ENCODE measurements at regions not wholly inside any gene's neighbourhood (a gene's known extent, or its start where the extent isn't known, plus 50 kb on each side); places are given as distances from the start of the nearest gene placed in this dataset.

DNA sequence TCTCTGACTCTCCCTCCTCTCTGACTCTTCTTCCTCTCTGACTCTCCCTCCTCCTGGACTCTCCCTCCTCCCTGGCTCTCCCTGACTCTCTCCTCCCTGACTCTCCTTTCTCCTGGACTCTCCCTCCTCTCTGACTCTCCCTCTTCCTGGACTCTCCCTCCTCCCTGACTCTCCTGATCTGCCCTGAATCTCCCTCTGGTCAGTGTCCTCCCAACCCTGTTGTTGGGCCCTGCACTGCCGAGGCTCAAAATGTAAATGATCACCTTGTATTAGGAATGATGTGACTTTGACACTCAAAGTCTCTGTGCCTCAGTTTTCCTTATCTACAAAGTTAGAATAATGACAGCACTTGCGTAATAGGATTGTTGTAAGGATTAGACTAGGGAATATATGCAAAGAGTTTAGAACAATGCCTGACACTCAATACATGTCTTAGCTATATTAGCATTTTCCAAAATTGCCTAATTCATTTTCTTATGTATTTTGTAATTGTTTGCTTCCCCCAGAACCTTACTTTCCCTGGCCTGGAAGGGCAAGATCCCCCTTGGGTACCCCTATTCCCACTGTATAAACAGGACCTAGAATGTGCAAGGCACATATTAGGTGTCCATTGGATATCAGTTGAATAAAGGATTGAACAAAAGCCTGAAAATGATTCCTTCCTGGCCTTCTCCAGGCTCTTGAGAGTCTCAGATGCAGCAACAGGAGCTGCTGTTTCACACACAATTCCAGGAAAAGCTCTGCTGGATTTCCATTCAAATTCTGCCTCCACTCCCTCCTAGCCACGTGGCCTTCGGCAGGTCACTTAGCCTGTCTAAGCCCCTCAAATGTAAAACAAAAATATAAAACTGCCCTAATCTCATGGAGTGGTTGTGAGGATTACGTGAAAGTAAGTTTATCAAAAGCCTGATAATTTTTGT, 170.1 kb downstream of the INHBB start:
- no peak overlapping the region for H3K27ac Mint-ChIP-seq
- no peak overlapping the region for H3K4me3 Mint-ChIP-seq
- DNase-seq, result no peak
- no peaks in the 10 kb centered on the region for H3K36me3 Mint-ChIP-seq (ENCODE audit: low read depth)
- H3K9me3 Mint-ChIP-seq, result no peaks in the 10 kb centered on the region
- no peak for TF ChIP-seq CTCF (IDR thresholded peaks at IDR 0.05)
- peaks cover 85% of the 10 kb centered on the region for H3K27me3 Mint-ChIP-seq (ENCODE audit: low read depth, poor library complexity)
- peaks cover 5% of the 10 kb centered on the region for H3K4me1 Mint-ChIP-seq

DNA sequence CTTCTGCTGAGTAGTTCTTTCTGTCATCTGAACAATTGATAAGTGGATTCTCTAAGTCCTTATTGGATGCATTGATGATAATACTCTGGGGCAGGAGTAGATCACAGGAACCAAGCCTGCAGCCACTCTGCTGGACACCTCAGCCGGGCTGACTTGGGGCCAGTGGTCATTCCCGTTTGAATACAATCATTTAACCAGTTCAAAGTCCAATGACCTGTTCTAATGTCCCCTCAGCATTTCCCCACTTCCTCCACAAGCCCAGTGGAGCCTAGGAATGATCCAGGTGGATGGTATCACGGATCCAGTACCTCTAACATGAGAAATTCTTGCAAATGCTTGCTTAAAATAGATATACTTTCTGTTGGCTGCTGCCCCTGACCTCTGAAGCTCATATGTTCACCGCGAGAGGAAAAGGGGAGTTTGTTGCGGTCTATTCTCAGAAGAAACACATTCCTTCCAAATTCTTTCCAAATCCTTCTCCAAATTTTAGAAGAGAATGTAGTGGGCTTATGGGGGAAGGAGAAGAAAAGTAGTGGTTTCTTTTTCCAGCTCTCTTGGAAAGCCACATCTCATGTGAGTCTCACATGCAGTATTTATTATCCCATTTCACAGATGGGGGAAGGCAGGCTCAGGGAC, 170.9 kb downstream of the INHBB start:
- peaks cover 6% of the 10 kb centered on the region for H3K4me1 Mint-ChIP-seq
- H3K9me3 Mint-ChIP-seq, result no peaks in the 10 kb centered on the region
- DNase-seq, result no peak
- no peak for TF ChIP-seq CTCF (IDR thresholded peaks at IDR 0.05)
- no peak overlapping the region for H3K4me3 Mint-ChIP-seq
- H3K27me3 Mint-ChIP-seq (ENCODE audit: low read depth, poor library complexity), result peaks cover 83% of the 10 kb centered on the region
- no peak overlapping the region for H3K27ac Mint-ChIP-seq
- H3K36me3 Mint-ChIP-seq (ENCODE audit: low read depth), result no peaks in the 10 kb centered on the region

DNA sequence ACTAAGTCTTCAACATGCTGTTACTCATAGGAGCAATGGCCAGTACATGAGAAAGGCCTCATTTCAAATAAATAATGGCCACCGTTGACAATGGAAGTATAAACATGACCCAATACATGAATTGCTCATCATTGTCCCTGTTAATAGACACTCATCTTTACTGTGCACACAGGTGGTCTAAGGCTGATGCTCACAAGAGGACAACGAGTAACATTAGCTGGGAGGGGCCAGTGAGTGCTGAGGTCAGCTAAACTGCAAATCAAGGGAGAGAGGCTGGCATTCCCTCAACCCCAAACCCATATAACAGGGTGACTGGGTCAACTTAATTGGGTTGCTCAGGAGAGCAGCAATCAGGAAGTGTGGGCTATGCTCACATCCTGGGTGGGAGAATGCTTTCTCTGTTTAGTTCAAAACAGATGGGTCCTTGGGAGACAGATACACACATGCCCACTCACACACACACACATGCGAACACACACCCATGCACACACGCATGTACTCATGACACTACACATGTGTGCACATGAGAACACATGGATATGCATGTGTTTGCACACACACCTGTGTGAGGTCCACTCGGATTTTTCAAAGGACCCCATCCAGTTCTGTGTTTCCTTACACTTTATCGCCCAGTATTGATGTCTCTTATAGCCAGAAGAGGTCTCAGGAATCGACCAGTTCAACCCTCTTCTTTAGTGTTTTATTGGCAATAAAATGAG, 172.0 kb downstream of the INHBB start:
- H3K36me3 Mint-ChIP-seq (ENCODE audit: low read depth), result no peaks in the 10 kb centered on the region
- TF ChIP-seq CTCF (IDR thresholded peaks at IDR 0.05), result no peak
- peaks cover 84% of the 10 kb centered on the region for H3K27me3 Mint-ChIP-seq (ENCODE audit: low read depth, poor library complexity)
- H3K27ac Mint-ChIP-seq, result no peak overlapping the region
- H3K4me1 Mint-ChIP-seq, result peaks cover 10% of the 10 kb centered on the region
- no peak for DNase-seq
- H3K9me3 Mint-ChIP-seq, result no peaks in the 10 kb centered on the region
- H3K4me3 Mint-ChIP-seq, result no peak overlapping the region

DNA sequence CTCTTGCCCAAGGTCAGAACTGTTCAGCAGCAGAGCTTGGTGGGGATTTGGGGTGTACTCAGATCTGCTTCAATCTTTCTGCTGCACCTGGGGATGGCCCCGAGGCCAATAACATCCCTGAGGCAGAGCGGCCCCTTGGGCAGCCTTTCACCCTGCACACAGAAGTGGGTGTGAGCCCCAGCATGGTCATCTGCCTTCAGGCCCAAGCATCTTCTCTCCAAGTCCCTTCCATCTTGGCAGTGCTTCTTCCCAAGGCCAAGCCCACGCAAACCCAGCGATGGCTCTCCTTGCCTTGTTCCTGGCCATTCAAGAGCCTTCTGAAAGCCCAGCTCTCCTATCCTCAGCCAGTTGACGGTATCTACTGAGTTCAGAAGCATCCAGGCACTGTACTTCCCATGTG, 172.9 kb downstream of the INHBB start:
- no peaks in the 10 kb centered on the region for H3K36me3 Mint-ChIP-seq (ENCODE audit: low read depth)
- no peak for TF ChIP-seq CTCF (IDR thresholded peaks at IDR 0.05)

GRCh38 chr2:120519469-120519868, 173.5 kb downstream of the INHBB start:
- no peak overlapping the region for H3K27ac Mint-ChIP-seq
- H3K27me3 Mint-ChIP-seq (ENCODE audit: low read depth, poor library complexity), result peaks cover 85% of the 10 kb centered on the region
- no peaks in the 10 kb centered on the region for H3K36me3 Mint-ChIP-seq (ENCODE audit: low read depth)
- no peak for DNase-seq
- no peak overlapping the region for H3K4me3 Mint-ChIP-seq
- peaks cover 10% of the 10 kb centered on the region for H3K4me1 Mint-ChIP-seq
- no peaks in the 10 kb centered on the region for H3K9me3 Mint-ChIP-seq
- TF ChIP-seq CTCF (IDR thresholded peaks at IDR 0.05), result no peak

More for the DNA sequence above, 172.9 kb downstream of the INHBB start:
- H3K27me3 Mint-ChIP-seq (ENCODE audit: low read depth, poor library complexity), result peaks cover 84% of the 10 kb centered on the region
- DNase-seq, result no peak
- H3K4me3 Mint-ChIP-seq, result no peak overlapping the region
- no peak overlapping the region for H3K27ac Mint-ChIP-seq
- H3K9me3 Mint-ChIP-seq, result no peaks in the 10 kb centered on the region
- H3K4me1 Mint-ChIP-seq, result peaks cover 10% of the 10 kb centered on the region
